NCI-H2081 treated with DMSO at 0.1 percent for 48 hours (cell line): ENCODE measurements at regions not wholly inside any gene's neighbourhood (a gene's known extent, or its start where the extent isn't known, plus 50 kb on each side); places are given as distances from the start of the nearest gene placed in this dataset.

Experiments used
- DNase-seq: peaks from one replicate; lab custom pipeline; 2025; lab: John Stamatoyannopoulos, UW

DNA sequence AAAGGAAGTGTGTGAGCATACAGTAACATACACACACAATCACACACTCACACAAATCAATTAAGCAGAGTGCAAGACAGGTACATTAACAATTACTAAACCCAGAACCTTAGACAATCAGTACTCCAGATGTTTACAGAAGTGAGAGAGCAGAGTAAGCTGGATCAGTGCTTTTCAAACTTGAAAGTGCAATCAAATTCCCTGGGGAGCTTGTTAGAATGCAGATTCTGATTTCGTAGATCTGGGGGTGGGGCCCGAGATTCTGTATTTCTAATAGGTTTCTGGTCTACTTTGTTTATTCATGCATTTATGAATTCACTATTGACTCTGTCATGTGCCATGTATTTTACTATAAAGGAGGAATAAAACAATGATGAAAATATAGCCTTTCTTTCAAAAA is 179.6 kb upstream of the PHYHIPL start:
- DNase-seq = no peak

GRCh38 chr10:58998924-58999713 is 177.3 kb upstream of the PHYHIPL start:
- DNase-seq = no peak

GRCh38 chr10:59000162-59000825 is 176.1 kb upstream of the PHYHIPL start:
- no peak for DNase-seq

GRCh38 chr10:59002011-59002410 is 174.4 kb upstream of the PHYHIPL start:
- DNase-seq = no peak

DNA sequence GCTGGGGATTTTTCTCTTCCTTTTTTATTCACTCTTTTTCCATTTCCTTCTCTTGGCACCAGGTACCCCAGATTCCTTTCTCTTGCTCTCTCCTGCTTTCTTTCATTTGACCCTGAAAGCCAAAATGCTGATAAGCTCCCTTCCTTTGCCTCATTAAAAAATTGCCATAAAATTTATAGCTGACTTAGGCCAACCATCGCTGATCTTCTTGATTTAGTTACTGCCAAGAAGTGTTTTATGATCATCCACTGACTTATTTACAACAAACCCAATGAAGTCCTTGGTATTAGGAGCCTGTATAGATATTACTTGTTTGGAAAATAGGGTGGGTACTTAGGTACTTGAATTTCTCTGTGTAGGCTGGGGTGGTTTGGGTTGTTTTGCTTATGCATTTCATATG is 173.2 kb upstream of the PHYHIPL start:
- DNase-seq = no peak

- no peak for DNase-seq
Observed at GRCh38 chr10:59004392-59004791, 172.1 kb upstream of the PHYHIPL start.

DNA sequence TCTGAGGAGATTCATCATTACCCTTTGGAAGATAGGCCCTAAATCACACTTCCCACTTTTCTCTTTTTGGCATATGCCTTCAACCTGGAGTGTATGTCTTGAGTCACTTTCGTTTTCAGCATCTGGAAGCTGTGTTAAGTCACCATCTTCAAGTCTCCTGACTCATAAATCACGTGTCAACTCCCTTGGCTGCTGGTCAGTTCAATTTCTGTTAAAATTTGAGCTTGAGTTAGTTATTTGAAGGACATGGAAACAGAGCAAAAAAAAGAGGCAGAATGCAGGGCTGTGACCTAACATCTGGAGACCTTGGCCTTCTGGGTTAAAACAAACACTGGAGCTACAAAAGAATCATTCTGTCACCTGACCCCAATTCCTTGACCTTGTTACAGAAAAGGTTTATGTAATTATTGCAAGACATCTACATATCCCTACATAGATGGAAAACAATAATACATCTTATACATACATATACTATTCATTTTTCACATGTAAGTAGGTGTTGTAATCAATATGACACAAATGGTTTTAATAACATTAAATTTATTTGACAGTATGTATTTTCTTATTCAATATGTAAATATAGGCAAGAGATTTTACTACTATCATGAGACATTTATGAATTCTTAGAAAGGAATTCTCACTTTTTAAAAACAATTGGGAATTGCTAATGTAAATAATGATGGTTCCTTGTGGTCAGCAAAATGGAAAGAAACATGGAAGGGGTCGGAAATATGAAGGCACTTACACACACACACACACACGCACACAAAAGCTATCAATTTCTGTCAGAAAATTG is 169.7 kb upstream of the PHYHIPL start:
- DNase-seq = no peak

- no peak for DNase-seq
Observed at GRCh38 chr10:59007307-59008025, 169.0 kb upstream of the PHYHIPL start.

DNA sequence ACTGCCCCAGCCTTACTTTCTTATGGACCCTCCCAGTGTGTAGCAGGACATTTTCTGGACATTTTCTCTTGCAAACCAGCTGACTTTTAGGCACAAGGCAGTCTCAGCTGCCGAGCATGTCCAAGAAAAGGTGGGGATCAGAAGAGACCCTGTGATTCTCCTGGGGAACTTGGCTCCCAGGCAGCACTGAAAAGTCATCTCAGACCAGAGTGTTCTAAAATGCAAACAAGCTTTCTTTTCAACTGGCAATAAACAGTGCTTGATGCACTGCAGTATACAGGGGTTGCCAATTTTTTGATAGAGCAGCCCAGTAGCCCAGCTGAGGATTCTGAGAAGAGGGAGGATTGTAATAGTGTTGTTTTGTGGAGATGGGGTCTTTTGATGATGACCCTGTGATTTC is 168.0 kb upstream of the PHYHIPL start:
- no peak for DNase-seq

DNA sequence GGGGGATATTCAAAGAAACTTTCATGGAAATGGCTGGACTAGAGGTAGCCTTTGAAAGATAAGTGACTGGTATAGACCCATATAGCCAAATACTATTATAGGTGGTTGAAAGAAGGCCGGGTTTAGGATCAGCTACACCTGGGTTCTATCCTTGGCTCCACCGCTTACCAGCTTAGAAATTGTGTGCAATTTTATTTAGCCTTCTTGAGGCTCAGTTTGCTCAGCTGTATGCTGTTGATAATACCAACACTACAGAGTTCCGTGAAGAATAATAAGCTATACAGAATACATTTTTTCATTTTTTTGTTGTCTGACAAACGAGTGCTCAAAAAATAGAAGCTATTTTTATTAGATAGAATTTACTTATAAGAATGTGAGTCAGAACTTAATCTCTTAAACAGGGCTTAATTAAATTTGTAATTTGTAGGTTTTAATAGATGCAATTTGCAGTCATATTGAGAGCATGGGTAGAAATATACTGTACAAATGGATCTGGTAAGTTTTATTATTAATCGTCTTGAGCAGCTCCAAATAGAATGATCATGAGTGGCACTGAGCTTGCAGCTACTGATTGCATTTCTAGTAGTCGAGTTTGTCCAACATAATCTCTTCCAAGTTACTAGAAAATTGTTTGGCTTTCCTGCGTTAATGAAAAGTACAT is 164.3 kb upstream of the PHYHIPL start:
- DNase-seq = no peak

DNA sequence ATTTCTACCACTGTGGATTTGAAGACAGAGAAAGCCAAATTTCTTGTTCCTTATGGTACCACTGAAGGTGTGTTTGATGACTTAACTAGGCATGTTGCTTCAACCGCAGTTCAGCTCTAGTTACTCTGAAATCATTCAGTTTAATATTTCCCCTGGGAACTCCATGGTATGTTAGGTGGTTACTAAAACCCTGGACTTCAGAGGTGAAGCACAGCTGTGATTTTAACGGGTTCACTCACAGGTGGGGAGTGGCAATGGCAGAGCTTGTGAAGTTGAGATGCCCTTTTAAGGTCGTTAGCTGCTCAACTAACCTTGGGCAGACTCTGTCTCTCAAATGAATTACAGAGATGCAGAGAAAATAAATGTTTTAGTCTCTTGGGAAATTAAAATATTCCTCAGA is 163.6 kb upstream of the PHYHIPL start:
- no peak for DNase-seq

DNA sequence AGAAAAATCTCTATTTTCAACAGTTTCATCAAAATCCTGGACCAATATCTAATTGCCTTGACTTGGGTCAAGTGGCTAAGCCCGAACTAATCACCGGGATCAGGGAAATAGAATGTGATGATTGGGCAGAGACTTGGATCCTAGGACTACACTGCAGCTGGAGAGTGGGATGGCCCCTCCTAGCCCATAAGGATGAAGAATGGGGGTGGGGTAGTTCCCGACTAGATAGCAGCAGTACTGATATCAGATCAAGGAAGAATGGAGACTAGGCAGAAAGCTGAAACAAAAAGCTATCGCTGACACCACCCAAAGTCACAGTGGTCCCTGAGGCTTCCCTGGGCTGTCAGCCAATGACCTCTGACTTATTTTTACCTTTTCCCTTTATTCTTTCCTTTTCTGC is 160.4 kb upstream of the PHYHIPL start:
- DNase-seq = no peak

DNA sequence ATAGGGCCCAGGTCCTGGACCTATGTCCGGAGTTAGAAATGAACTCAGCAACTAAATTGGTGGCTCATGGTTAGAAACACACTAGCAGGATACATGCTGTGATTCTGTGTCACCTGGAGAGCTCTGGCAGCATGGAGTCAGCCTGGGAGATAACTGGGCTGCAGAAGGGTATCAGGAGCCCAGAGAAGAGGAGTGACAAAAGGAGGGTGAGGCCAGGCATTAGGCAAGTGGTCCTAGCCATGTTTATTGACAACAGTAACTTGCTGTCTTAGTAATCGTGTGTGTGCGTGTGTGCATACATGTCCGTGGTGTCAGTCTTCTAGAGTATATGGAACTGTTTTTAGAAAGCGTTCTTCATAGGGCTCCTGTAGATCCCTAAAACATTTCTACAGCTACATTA is 157.5 kb upstream of the PHYHIPL start:
- no peak for DNase-seq

- DNase-seq = no peak
Observed at GRCh38 chr10:59019603-59020002, 156.8 kb upstream of the PHYHIPL start.

GRCh38 chr10:59020502-59020901 is 155.9 kb upstream of the PHYHIPL start:
- DNase-seq = no peak

GRCh38 chr10:59025981-59026765 is 150.3 kb upstream of the PHYHIPL start:
- DNase-seq = no peak

- DNase-seq = no peak
Observed at GRCh38 chr10:59027975-59028655, 148.3 kb upstream of the PHYHIPL start.

GRCh38 chr10:59033622-59034021 is 142.8 kb upstream of the PHYHIPL start:
- no peak for DNase-seq

DNA sequence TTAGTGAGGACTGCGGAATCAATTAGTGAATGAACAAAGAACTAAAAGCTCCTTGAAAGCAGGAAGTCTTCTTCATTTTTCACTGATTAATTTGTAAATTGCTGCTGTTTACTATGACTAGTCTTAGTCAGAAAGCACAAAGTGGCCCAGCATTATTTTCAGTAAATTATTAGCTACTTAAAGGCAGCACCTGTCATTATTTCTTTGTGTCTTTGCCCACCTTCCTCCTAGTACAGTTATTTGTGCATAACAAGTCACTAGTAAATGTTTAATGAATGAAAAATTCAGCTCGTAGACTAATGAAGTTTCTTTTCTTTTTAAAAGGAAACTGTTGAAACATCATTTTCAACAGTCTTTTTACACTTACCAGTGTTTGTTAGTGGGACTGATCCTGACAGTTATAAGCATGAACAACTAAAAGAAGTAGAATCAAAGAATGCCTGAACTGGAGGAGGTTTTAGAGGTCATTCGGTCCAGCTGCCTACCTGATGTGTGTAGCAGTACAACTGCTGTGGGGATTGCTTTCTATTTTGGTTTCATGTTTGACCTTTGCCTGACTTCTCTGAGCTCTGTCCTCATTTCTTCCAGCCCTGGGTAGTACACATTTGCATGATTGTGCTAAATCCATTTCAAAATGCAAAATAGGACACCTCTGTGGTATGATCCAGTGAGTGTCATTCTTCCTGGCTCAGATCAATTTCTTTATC is 140.0 kb upstream of the PHYHIPL start:
- DNase-seq = no peak

DNA sequence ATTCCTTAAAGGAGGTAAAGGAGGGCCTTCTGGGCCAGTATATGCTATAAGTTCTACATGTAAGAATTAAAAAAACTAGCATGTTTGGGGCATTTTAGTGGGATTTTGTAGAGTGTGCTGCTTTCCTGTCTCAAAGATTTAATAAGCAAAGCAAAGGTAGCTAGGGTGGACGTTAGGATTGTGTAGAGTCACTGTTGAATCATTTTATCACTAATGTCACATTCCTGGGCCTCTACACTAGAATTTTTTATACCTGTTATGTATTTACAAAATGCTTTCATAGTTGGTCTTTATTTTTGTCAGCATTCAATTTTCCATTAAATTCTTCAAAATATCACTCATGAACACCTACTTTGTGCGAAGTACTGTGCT is 139.4 kb upstream of the PHYHIPL start:
- DNase-seq = no peak
